Effector memory CD8-positive, alpha-beta T cell (primary cell): ENCODE measurements at regions not wholly inside any gene's neighbourhood (a gene's known extent, or its start where the extent isn't known, plus 50 kb on each side); places are given as distances from the start of the nearest gene placed in this dataset.

Experiments
- ATAC-seq: fragments of 150-1000 bp; cut with Tn5 transposase; replicated peaks from 2 replicates; pipeline ENCODE4 v1.10.0; 2021; ENCODE audit warnings: mild to moderate bottlenecking, moderate library complexity
- DNase-seq, 3 experiments: peaks; one replicate each; pipeline ENCODE4 v3.0.0; 2021
- H3K27ac Mint-ChIP-seq, 2 donors: one replicate each; pipeline ENCODE4 v1.8.0; 2022; ENCODE audit warnings: mild to moderate bottlenecking in 2 of 2, mixed read lengths in 2 of 2, moderate library complexity in 2 of 2
- H3K27me3 Mint-ChIP-seq, 2 donors: one replicate each; pipeline ENCODE4 v1.8.0; 2022; ENCODE audit warnings: mixed read lengths in 2 of 2
- H3K36me3 Mint-ChIP-seq: one replicate; pipeline ENCODE4 v1.8.0; 2022; ENCODE audit warnings: mild to moderate bottlenecking, moderate library complexity, mixed read lengths; ENCODE audit not compliant: insufficient read depth
- H3K4me1 Mint-ChIP-seq, 2 donors: one replicate each; pipeline ENCODE4 v1.8.0; 2022; ENCODE audit warnings: low read depth in 2 of 2, mixed read lengths in 2 of 2
- H3K4me3 Mint-ChIP-seq, 2 donors: one replicate each; pipeline ENCODE4 v1.8.0; 2022; ENCODE audit warnings: mild to moderate bottlenecking in 2 of 2, mixed read lengths in 2 of 2, moderate library complexity in 2 of 2
- H3K9me3 Mint-ChIP-seq, 2 donors: one replicate each; pipeline ENCODE4 v1.8.0; 2022; ENCODE audit warnings: mixed read lengths in 2 of 2

GRCh38 chr22:48937032-48937639 lies 890.5 kb downstream of the BRD1 start:
- H3K27me3 Mint-ChIP-seq: peaks cover 19 to 39% of the 10 kb centered on the region in 2 donors
- no peak for ATAC-seq
- no peak overlapping the region for H3K27ac Mint-ChIP-seq
- DNase-seq: no peak
- H3K4me1 Mint-ChIP-seq: no peaks in the 10 kb centered on the region
- no peaks in the 10 kb centered on the region for H3K36me3 Mint-ChIP-seq
- H3K4me3 Mint-ChIP-seq: no peak overlapping the region
- peaks cover 1 to 8% of the 10 kb centered on the region in 2 donors for H3K9me3 Mint-ChIP-seq

GRCh38 chr22:48936391-48936790 lies 891.3 kb downstream of the BRD1 start:
- DNase-seq (no peak), ATAC-seq (no peak)
- H3K27ac Mint-ChIP-seq: no peak overlapping the region
- H3K4me1 Mint-ChIP-seq: no peaks in the 10 kb centered on the region
- H3K4me3 Mint-ChIP-seq: no peak overlapping the region
- H3K9me3 Mint-ChIP-seq: peaks cover 1 to 8% of the 10 kb centered on the region in 2 donors
- H3K27me3 Mint-ChIP-seq: peaks cover 19 to 39% of the 10 kb centered on the region in 2 donors
- no peaks in the 10 kb centered on the region for H3K36me3 Mint-ChIP-seq

- H3K9me3 Mint-ChIP-seq: peaks cover 1 to 8% of the 10 kb centered on the region in 2 donors
- H3K36me3 Mint-ChIP-seq: no peaks in the 10 kb centered on the region
- DNase-seq (no peak), ATAC-seq (no peak)
- H3K27ac Mint-ChIP-seq: no peak overlapping the region
- H3K27me3 Mint-ChIP-seq: peaks cover 26 to 34% of the 10 kb centered on the region in 2 donors
- H3K4me3 Mint-ChIP-seq: no peak overlapping the region
- H3K4me1 Mint-ChIP-seq: no peaks in the 10 kb centered on the region
Measured at GRCh38 chr22:48934446-48934845, 893.2 kb downstream of the BRD1 start.

- DNase-seq (no peak), ATAC-seq (no peak)
- H3K27ac Mint-ChIP-seq: no peak overlapping the region
- H3K36me3 Mint-ChIP-seq: no peaks in the 10 kb centered on the region
- H3K4me3 Mint-ChIP-seq: no peak overlapping the region
- peaks cover 0 to 8% of the 10 kb centered on the region in 2 donors for H3K9me3 Mint-ChIP-seq
- peaks cover 18 to 35% of the 10 kb centered on the region in 2 donors for H3K27me3 Mint-ChIP-seq
- H3K4me1 Mint-ChIP-seq: no peaks in the 10 kb centered on the region
Measured at GRCh38 chr22:48931452-48931851, 896.2 kb downstream of the BRD1 start.

DNA sequence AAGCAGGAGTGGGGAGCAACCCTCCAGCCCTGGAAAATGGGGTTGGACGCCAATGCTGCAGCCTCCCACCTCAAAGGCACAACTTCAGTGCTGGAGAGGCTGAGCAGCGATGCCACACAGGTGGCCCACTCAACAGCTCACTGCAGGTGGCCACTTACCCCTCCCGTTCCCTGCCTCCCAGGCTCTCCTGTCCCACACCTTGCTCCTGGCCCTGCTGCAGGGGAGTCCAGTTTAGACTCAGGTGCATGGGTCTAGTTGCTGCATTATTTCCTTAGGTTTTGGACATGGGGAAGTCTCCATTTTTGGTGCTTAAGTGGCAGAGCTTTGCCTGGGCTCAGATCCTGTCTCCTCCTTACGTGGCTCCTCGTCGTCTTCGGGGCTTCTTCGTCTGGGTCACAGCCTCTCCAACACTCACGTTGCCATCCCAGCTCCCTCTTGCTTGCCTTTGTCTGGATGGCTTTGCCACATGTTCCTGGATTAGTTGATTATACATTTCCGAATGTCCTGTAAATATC lies 898.3 kb downstream of the BRD1 start:
- no peak for ATAC-seq
- no peak for DNase-seq
- Mint-ChIP-seq H3K9me3 (peaks cover 0 to 3% of the 10 kb centered on the region in 2 donors), H3K27ac (no peak overlapping the region), H3K4me1 (no peaks in the 10 kb centered on the region), H3K27me3 (peaks cover 15 to 28% of the 10 kb centered on the region in 2 donors), H3K4me3 (no peak overlapping the region), H3K36me3 (no peaks in the 10 kb centered on the region)

GRCh38 chr22:48927591-48927990 lies 900.1 kb downstream of the BRD1 start:
- H3K27ac Mint-ChIP-seq: no peak overlapping the region
- peaks cover 12 to 33% of the 10 kb centered on the region in 2 donors for H3K27me3 Mint-ChIP-seq
- H3K4me1 Mint-ChIP-seq: no peaks in the 10 kb centered on the region
- no peak for ATAC-seq
- no peaks in the 10 kb centered on the region for H3K9me3 Mint-ChIP-seq
- no peaks in the 10 kb centered on the region for H3K36me3 Mint-ChIP-seq
- no peak overlapping the region for H3K4me3 Mint-ChIP-seq
- DNase-seq: no peak

DNA sequence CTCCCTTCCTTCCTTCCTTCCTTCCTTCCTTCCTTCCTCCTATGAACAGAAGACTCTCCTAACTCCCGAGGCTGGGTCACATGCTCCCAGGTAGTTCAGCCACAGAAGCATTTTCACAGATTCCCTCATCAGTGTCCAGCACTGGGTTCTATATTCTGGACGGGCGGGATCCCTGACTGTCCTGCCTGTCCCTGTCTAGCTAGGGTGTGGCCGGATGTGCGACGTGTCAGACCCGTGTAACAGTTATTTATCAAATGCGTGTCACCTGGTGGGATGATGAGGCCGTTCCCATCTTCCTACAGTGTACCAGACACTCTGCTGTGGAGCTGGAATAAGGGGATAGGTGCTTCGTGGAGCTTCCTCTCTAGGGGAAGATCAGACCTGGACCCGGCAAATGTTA lies 901.0 kb downstream of the BRD1 start:
- Mint-ChIP-seq H3K36me3 (no peaks in the 10 kb centered on the region), H3K4me3 (no peak overlapping the region), H3K27ac (no peak overlapping the region), H3K4me1 (no peaks in the 10 kb centered on the region), H3K9me3 (no peaks in the 10 kb centered on the region), H3K27me3 (peaks cover 12 to 39% of the 10 kb centered on the region in 2 donors)
- DNase-seq (no peak), ATAC-seq (no peak)

DNA sequence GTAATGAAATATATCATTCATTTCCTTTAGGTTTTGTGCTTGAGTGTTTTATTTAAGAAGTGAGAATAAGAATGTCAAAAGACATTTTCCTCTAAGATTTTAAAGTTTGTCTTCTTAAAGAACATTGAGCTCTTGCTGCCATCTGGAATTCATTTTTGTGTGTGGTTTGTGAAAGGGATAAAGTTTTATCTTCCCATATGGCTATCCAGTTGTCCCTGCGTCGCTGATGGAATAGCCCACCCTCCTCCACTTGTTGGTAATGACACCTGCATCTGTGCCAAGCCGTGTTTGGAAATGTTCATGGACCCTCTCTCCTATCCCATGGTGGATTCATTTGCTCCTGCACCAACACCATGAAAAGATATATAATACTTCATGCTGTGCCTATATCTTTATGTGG lies 901.5 kb downstream of the BRD1 start:
- no peaks in the 10 kb centered on the region for H3K36me3 Mint-ChIP-seq
- peaks cover 12 to 44% of the 10 kb centered on the region in 2 donors for H3K27me3 Mint-ChIP-seq
- no peak overlapping the region for H3K4me3 Mint-ChIP-seq
- no peak overlapping the region for H3K27ac Mint-ChIP-seq
- no peaks in the 10 kb centered on the region for H3K4me1 Mint-ChIP-seq
- ATAC-seq: no peak
- no peak for DNase-seq
- H3K9me3 Mint-ChIP-seq: no peaks in the 10 kb centered on the region

- Mint-ChIP-seq H3K27me3 (peaks cover 12 to 51% of the 10 kb centered on the region in 2 donors), H3K27ac (no peak overlapping the region), H3K9me3 (no peaks in the 10 kb centered on the region), H3K4me1 (no peaks in the 10 kb centered on the region), H3K4me3 (no peak overlapping the region), H3K36me3 (no peaks in the 10 kb centered on the region)
- no peak for DNase-seq
- no peak for ATAC-seq
Measured at GRCh38 chr22:48925450-48925849, 902.2 kb downstream of the BRD1 start.

DNA sequence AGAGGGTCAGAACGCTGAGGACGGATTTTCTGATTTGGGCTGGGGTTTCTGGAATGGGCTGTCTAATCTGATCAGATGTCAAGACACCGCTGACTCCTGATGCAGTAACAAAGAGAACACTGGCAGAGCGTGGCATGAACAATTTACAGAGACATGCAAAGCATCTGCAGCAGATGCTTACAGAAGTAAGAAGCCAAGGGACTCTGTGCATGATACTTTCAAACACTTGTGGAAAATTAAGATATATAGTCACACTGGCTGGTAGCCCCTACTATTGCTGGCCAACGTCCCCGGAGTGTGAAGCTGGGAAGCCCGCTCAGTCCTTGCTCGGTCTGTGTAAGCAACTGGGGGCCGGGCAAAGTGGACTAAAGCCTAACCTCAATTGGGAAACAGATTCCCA lies 903.7 kb downstream of the BRD1 start:
- H3K27me3 Mint-ChIP-seq: peaks cover 1 to 48% of the 10 kb centered on the region in 2 donors
- no peak overlapping the region for H3K4me3 Mint-ChIP-seq
- no peaks in the 10 kb centered on the region for H3K9me3 Mint-ChIP-seq
- no peak overlapping the region for H3K27ac Mint-ChIP-seq
- DNase-seq (no peak), ATAC-seq (no peak)
- no peaks in the 10 kb centered on the region for H3K4me1 Mint-ChIP-seq
- H3K36me3 Mint-ChIP-seq: no peaks in the 10 kb centered on the region

DNA sequence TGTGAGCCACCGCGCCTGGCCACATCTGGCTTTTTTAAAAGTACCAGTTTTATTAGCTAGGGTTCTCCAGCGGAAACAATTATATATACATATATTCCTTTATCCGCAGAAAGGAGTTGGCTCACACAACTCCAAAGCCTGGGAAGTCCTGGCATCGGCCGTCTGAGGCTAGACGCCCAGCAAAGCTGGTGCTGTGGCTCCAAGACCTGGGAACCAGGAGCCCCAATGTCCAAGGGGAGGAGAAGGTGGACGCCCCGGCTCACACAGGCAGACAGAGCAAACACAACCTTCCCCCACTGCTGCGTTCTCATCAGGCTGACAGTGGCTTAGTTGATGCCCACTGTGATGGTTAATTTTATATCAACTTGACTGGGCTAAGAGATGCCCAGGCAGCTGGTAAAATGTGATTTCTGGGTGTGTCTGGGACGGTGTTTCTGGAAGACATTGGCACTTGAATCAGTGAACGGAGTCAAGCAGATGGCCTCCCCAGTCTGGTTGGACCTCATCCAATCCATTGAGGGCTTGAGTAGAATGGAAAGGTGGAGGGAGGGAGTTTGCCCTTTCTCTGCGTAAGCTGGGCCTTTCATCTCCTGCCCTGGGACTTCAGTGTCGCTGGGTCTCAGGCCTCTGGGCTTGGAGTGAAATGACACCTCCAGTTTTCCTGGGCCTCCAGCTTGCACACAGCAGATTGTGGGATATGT lies 904.4 kb downstream of the BRD1 start:
- no peak for DNase-seq
- Mint-ChIP-seq H3K4me1 (no peaks in the 10 kb centered on the region), H3K4me3 (no peak overlapping the region), H3K27me3 (peaks cover 8 to 52% of the 10 kb centered on the region in 2 donors), H3K27ac (no peak overlapping the region), H3K36me3 (no peaks in the 10 kb centered on the region), H3K9me3 (no peaks in the 10 kb centered on the region)
- no peak for ATAC-seq

DNA sequence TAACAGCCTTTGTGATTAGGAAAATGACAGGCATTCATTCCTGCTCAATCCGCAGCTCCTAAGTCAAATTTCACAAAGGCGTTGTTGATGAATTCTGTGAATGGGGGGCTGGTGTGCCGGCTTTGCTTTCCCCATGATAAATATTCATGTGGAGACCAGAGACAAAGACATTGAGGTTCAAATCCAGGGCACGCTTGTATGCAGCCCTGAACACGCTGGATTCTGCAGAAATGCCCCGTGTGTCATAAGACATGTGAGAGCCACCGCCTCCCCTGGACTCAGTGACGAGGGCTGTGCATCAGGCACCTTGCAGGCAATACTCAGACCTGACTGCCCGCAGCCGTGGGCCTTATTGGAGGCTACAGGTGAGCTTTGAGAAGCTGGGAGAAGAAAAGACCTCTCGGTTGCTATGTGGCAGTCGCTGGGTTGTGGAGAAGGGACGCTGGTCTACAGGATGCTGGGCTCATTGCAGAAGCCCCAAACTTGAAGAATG lies 906.2 kb downstream of the BRD1 start:
- Mint-ChIP-seq H3K27ac (no peak overlapping the region), H3K36me3 (no peaks in the 10 kb centered on the region), H3K9me3 (no peaks in the 10 kb centered on the region), H3K4me3 (no peak overlapping the region), H3K27me3 (peaks cover 8 to 46% of the 10 kb centered on the region in 2 donors), H3K4me1 (no peaks in the 10 kb centered on the region)
- ATAC-seq (no peak), DNase-seq (no peak)

DNA sequence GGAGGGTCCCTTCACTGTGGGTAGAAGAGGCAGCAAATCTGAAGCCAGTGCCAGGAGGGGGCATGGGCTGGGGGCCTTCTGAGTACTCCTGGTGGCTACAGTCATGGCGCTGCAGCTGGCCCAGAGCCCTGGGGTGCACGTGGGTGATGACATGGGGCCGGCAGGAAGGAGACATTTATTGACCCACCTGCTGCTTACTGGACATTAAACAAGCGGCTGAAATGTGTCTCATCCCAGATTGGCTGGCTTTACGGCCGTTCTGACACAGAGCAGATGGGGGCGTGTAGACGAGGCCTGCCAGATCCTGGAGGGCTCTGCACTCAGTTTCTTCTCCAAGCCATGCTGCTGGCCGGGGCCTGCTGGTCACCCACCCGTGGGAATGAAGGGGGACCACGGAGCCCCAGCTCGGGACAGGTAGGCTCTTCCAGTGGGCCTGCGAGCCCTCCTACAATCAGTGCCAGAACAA lies 906.9 kb downstream of the BRD1 start:
- Mint-ChIP-seq H3K9me3 (no peaks in the 10 kb centered on the region), H3K27me3 (peaks cover 8 to 43% of the 10 kb centered on the region in 2 donors)

More for the DNA sequence above, 906.9 kb downstream of the BRD1 start:
- Mint-ChIP-seq H3K4me1 (no peaks in the 10 kb centered on the region), H3K27ac (no peak overlapping the region), H3K4me3 (no peak overlapping the region), H3K36me3 (no peaks in the 10 kb centered on the region)
- ATAC-seq (no peak), DNase-seq (no peak)
